Endodermal cell (in vitro differentiated cells): ENCODE measurements at regions not wholly inside any gene's neighbourhood (a gene's known extent, or its start where the extent isn't known, plus 50 kb on each side); places are given as distances from the start of the nearest gene placed in this dataset.

ENCODE experiments used
- DNase-seq: peaks from one replicate; pipeline ENCODE4 v3.0.0-alpha.2; 2017
- H3K27ac ChIP-seq: 2 replicates; pipeline ENCODE4 v1.5.1; 2013; ENCODE audit warnings: mild to moderate bottlenecking, low read depth, low read length, moderate library complexity
- H3K27me3 ChIP-seq: 2 replicates; pipeline ENCODE4 v1.6.1; 2013; ENCODE audit warnings: mild to moderate bottlenecking, low read length, moderate library complexity; ENCODE audit not compliant: insufficient read depth, control insufficient read depth, poor library complexity, severe bottlenecking
- H3K36me3 ChIP-seq: 2 replicates; pipeline ENCODE4 v1.7.0; 2013; ENCODE audit warnings: mild to moderate bottlenecking, low read length, moderate library complexity; ENCODE audit not compliant: control insufficient read depth, insufficient read depth
- H3K4me1 ChIP-seq: one replicate; pipeline ENCODE4 v1.7.0; 2013; ENCODE audit warnings: low read length; ENCODE audit not compliant: control insufficient read depth, insufficient read depth
- H3K4me3 ChIP-seq: 2 replicates; pipeline ENCODE4 v1.5.1; 2013; ENCODE audit warnings: mild to moderate bottlenecking, low read length, moderate library complexity
- H3K9ac ChIP-seq: 2 replicates; pipeline ENCODE4 v1.6.1; 2013; ENCODE audit warnings: mild to moderate bottlenecking, low read length, moderate library complexity; ENCODE audit not compliant: poor library complexity, severe bottlenecking; ENCODE audit errors: extremely low read depth
- H3K9me3 ChIP-seq: 2 replicates; pipeline ENCODE4 v1.6.1; 2013; ENCODE audit warnings: mild to moderate bottlenecking, low read length, moderate library complexity; ENCODE audit not compliant: control insufficient read depth
- H3K27ac Mint-ChIP-seq: 2 replicates; pipeline ENCODE4 v1.8.0; 2020; ENCODE audit warnings: mixed read lengths
- H3K27me3 Mint-ChIP-seq: 2 replicates; pipeline ENCODE4 v1.8.0; 2021; ENCODE audit warnings: mild to moderate bottlenecking, mixed read lengths; ENCODE audit not compliant: insufficient read depth
- H3K36me3 Mint-ChIP-seq: 2 replicates; pipeline ENCODE4 v1.8.0; 2020; ENCODE audit warnings: low read depth, mixed read lengths
- H3K4me1 Mint-ChIP-seq: 2 replicates; pipeline ENCODE4 v1.8.0; 2020; ENCODE audit warnings: mixed read lengths
- H3K4me3 Mint-ChIP-seq: 2 replicates; pipeline ENCODE4 v1.8.0; 2020; ENCODE audit warnings: mild to moderate bottlenecking, moderate library complexity, mixed read lengths
- H3K9me3 Mint-ChIP-seq: 2 replicates; pipeline ENCODE4 v1.8.0; 2020; ENCODE audit warnings: mild to moderate bottlenecking, mixed read lengths
- WGBS, 2 experiments: methylation state at CpG; one replicate each; pipeline versions ENCODE4 v1.1.5 to v1.1.7; 2013; ENCODE audit warnings: missing lambda C conversion rate in 2 of 2, mixed read lengths in 1 of 2; ENCODE audit not compliant: insufficient coverage in 1 of 2, insufficient read length in 1 of 2; 5-methylcytosine and 5-hydroxymethylcytosine counted together
- TF ChIP-seq, protein P1 (sequence below): fragments of 200-600 bp; sonication (generic); conservative IDR thresholded peaks from 2 replicates; pipeline ENCODE4 v1.5.0; 2021; ENCODE audit warnings: antibody characterized with exemption, mild to moderate bottlenecking

DNA sequence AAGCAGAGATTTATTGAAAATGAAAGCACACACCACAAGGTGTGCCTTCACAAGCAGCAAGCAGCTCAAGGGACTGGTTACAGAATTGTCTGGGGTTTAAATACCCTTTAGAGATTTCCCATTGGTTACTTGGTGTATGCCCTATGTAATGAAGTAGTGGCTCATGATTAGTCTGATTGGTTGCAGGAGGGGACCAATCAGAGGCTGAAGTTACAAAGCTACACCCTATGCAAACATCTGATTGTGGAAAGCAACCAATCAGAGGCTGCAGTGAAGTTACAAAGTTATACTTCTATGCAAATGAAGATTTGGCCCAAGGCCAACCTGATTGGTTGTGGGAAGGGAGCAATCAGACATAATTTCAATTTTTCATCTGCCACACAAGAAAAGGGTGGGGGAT is 119.9 kb downstream of the C9orf152 start:
- no peak for DNase-seq
- Histone ChIP-seq H3K9me3 (no peaks in the 10 kb centered on the region), H3K36me3 (no peaks in the 10 kb centered on the region), H3K27me3 (no peaks in the 10 kb centered on the region), H3K9ac (no peak overlapping the region), H3K4me3 (no peak overlapping the region), H3K27ac (no peak overlapping the region), H3K4me1 (no peaks in the 10 kb centered on the region)
- Mint-ChIP-seq H3K27me3 (no peaks in the 10 kb centered on the region), H3K27ac (no peak overlapping the region), H3K4me1 (peaks cover 11% of the 10 kb centered on the region), H3K4me3 (no peak overlapping the region), H3K9me3 (no peaks in the 10 kb centered on the region), H3K36me3 (no peaks in the 10 kb centered on the region)
- TF ChIP-seq, protein P1, sequence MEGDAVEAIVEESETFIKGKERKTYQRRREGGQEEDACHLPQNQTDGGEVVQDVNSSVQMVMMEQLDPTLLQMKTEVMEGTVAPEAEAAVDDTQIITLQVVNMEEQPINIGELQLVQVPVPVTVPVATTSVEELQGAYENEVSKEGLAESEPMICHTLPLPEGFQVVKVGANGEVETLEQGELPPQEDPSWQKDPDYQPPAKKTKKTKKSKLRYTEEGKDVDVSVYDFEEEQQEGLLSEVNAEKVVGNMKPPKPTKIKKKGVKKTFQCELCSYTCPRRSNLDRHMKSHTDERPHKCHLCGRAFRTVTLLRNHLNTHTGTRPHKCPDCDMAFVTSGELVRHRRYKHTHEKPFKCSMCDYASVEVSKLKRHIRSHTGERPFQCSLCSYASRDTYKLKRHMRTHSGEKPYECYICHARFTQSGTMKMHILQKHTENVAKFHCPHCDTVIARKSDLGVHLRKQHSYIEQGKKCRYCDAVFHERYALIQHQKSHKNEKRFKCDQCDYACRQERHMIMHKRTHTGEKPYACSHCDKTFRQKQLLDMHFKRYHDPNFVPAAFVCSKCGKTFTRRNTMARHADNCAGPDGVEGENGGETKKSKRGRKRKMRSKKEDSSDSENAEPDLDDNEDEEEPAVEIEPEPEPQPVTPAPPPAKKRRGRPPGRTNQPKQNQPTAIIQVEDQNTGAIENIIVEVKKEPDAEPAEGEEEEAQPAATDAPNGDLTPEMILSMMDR: no peak

DNA sequence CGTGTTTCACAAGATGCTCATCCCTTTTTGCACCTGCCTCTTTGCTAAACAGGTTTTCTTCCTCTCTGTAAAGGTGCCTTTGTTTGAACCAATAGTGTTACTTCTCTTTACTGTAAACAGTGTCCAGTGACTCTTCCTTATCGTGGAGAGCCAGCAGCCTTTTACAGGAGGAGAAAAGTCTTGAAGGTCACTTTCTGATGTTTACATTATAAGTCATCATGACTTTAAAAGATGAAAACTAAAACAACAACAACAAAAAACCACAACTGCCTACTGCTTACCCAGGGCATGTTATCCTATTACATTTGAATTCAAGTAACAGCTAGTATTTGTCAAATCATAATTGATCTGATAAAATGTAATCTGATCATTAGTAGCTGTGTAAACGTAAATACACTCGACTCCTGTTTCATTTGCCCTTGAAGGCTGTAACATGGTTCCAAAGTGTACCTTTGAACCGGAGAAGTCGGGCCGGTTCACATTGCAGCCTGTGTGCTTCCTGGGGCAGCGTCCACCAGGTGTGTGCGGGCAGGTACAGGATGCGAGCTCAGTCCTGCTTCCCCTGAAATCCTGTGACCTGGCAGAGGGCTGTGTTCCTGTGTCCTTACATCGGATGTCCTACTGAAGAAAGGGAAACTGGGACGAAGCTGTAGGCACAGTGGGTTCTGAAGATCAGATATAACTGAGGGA is 118.1 kb downstream of the C9orf152 start:
- Mint-ChIP-seq H3K27ac (no peak overlapping the region), H3K9me3 (no peaks in the 10 kb centered on the region), H3K4me1 (peaks cover 22% of the 10 kb centered on the region), H3K4me3 (no peak overlapping the region), H3K36me3 (no peaks in the 10 kb centered on the region), H3K27me3 (no peaks in the 10 kb centered on the region)
- Histone ChIP-seq H3K4me1 (peaks cover 7% of the 10 kb centered on the region), H3K9ac (no peak overlapping the region), H3K27ac (no peak overlapping the region), H3K27me3 (no peaks in the 10 kb centered on the region), H3K9me3 (no peaks in the 10 kb centered on the region), H3K36me3 (no peaks in the 10 kb centered on the region), H3K4me3 (no peak overlapping the region)
- DNase-seq: no peak
- TF ChIP-seq, protein P1: no peak
- 89 to 91% methylated on average over 11 to 12 of the region's 12 CpGs for WGBS, 2 experiments

DNA sequence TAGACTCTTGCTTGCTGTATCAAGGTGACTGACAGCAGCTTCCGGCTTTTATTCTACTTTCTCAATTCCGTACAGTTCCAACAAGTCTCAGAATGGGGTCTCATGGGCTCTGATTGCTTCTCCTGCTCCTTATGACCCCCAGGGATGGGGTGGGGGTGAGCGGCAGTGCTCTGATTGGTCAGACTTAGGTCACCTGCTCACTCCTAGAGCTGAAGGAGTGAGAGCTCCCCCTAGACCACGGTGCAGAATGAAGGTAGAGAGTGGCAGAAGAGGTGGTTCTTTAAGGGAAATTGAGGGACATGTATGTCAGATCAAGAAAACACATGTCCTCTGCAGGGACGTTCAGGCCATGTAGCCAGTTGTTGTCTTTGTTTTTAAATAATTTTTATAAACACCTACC is 115.2 kb downstream of the C9orf152 start:
- Histone ChIP-seq H3K27me3 (no peaks in the 10 kb centered on the region), H3K4me3 (no peak overlapping the region), H3K9ac (no peak overlapping the region), H3K36me3 (no peaks in the 10 kb centered on the region), H3K27ac (no peak overlapping the region), H3K4me1 (peaks cover 11% of the 10 kb centered on the region), H3K9me3 (no peaks in the 10 kb centered on the region)
- TF ChIP-seq, protein P1: no peak
- peaks cover 36% of the 10 kb centered on the region for H3K4me1 Mint-ChIP-seq
- H3K27ac Mint-ChIP-seq: no peak overlapping the region
- no peaks in the 10 kb centered on the region for H3K36me3 Mint-ChIP-seq
- no peaks in the 10 kb centered on the region for H3K27me3 Mint-ChIP-seq
- no peaks in the 10 kb centered on the region for H3K9me3 Mint-ChIP-seq
- no peak overlapping the region for H3K4me3 Mint-ChIP-seq
- DNase-seq: no peak
- WGBS, 2 experiments: 94 to 100% methylated on average over 1 to 5 of the region's 5 CpGs
